GM19467 (cell line): ENCODE measurements at regions not wholly inside any gene's neighbourhood (a gene's known extent, or its start where the extent isn't known, plus 50 kb on each side); places are given as distances from the start of the nearest gene placed in this dataset.

ENCODE experiments used
- ATAC-seq: cut with Tn5 transposase; IDR thresholded peaks from one replicate; pipeline ENCODE4 v1.9.1; 2021; ENCODE audit warnings: mild to moderate bottlenecking, moderate library complexity; ENCODE audit not compliant: unreplicated experiment

GRCh38 chr6:91500689-91501303 lies 913.9 kb upstream of the MAP3K7 start:
- no peak for ATAC-seq

GRCh38 chr6:91498576-91498975 lies 911.7 kb upstream of the MAP3K7 start:
- no peak for ATAC-seq

- ATAC-seq, result no peak
These were observed 910.9 kb upstream of the MAP3K7 start for GRCh38 chr6:91497770-91498169.

GRCh38 chr6:91490671-91491301 lies 903.9 kb upstream of the MAP3K7 start:
- ATAC-seq, result no peak

GRCh38 chr6:91487696-91488392 lies 901.0 kb upstream of the MAP3K7 start:
- no peak for ATAC-seq

- peak; percentile 46 for ATAC-seq
These were observed 899.3 kb upstream of the MAP3K7 start for GRCh38 chr6:91486200-91486599.

- no peak for ATAC-seq
These were observed 898.2 kb upstream of the MAP3K7 start for GRCh38 chr6:91485047-91485446.

- ATAC-seq, result peak; percentile 38
These were observed 896.7 kb upstream of the MAP3K7 start for GRCh38 chr6:91483415-91484105.

- peak; percentile 67 for ATAC-seq
These were observed 895.6 kb upstream of the MAP3K7 start for GRCh38 chr6:91482498-91482897.

GRCh38 chr6:91480402-91480801 lies 893.5 kb upstream of the MAP3K7 start:
- ATAC-seq, result no peak

GRCh38 chr6:91477688-91478087 lies 890.8 kb upstream of the MAP3K7 start:
- no peak for ATAC-seq

- ATAC-seq, result peak; percentile 85
These were observed 889.1 kb upstream of the MAP3K7 start for GRCh38 chr6:91476000-91476399.

GRCh38 chr6:91465393-91465792 lies 878.5 kb upstream of the MAP3K7 start:
- no peak for ATAC-seq

GRCh38 chr6:91464718-91465117 lies 877.8 kb upstream of the MAP3K7 start:
- no peak for ATAC-seq

GRCh38 chr6:91464201-91464600 lies 877.3 kb upstream of the MAP3K7 start:
- ATAC-seq, result no peak

- ATAC-seq, result no peak
These were observed 875.4 kb upstream of the MAP3K7 start for GRCh38 chr6:91462241-91462640.

- no peak for ATAC-seq
These were observed 866.5 kb upstream of the MAP3K7 start for GRCh38 chr6:91453224-91453878.

GRCh38 chr6:91449539-91449938 lies 862.7 kb upstream of the MAP3K7 start:
- no peak for ATAC-seq

- no peak for ATAC-seq
These were observed 860.8 kb upstream of the MAP3K7 start for GRCh38 chr6:91447530-91448254.

GRCh38 chr6:91447081-91447480 lies 860.2 kb upstream of the MAP3K7 start:
- ATAC-seq, result no peak
